GM21381 (cell line): ENCODE measurements at regions not wholly inside any gene's neighbourhood (a gene's known extent, or its start where the extent isn't known, plus 50 kb on each side); places are given as distances from the start of the nearest gene placed in this dataset.

ENCODE experiments used
- ATAC-seq: cut with Tn5 transposase; IDR thresholded peaks from one replicate; pipeline ENCODE4 v1.9.1; 2021; ENCODE audit warnings: mild to moderate bottlenecking, moderate library complexity; ENCODE audit not compliant: unreplicated experiment

- no peak for ATAC-seq
Observed at GRCh38 chr5:166356096-166356495, 1935.3 kb upstream of the WWC1 start.

- no peak for ATAC-seq
Observed at GRCh38 chr5:166358127-166358830, 1933.2 kb upstream of the WWC1 start.

- no peak for ATAC-seq
Observed at GRCh38 chr5:166363087-166363760, 1928.2 kb upstream of the WWC1 start.

GRCh38 chr5:166365164-166365563, 1926.3 kb upstream of the WWC1 start:
- no peak for ATAC-seq

GRCh38 chr5:166367391-166367790, 1924.1 kb upstream of the WWC1 start:
- ATAC-seq: no peak

GRCh38 chr5:166369346-166369745, 1922.1 kb upstream of the WWC1 start:
- no peak for ATAC-seq

GRCh38 chr5:166369807-166370206, 1921.6 kb upstream of the WWC1 start:
- no peak for ATAC-seq

GRCh38 chr5:166370928-166371690, 1920.3 kb upstream of the WWC1 start:
- no peak for ATAC-seq

- no peak for ATAC-seq
Observed at GRCh38 chr5:166373817-166374216, 1917.6 kb upstream of the WWC1 start.

GRCh38 chr5:166377756-166378155, 1913.7 kb upstream of the WWC1 start:
- ATAC-seq: no peak

- ATAC-seq: no peak
Observed at GRCh38 chr5:166379517-166379916, 1911.9 kb upstream of the WWC1 start.

- no peak for ATAC-seq
Observed at GRCh38 chr5:166382031-166382430, 1909.4 kb upstream of the WWC1 start.

GRCh38 chr5:166398131-166398530, 1893.3 kb upstream of the WWC1 start:
- no peak for ATAC-seq

- no peak for ATAC-seq
Observed at GRCh38 chr5:166399781-166400180, 1891.7 kb upstream of the WWC1 start.

GRCh38 chr5:166401391-166401790, 1890.1 kb upstream of the WWC1 start:
- ATAC-seq: no peak

GRCh38 chr5:166412191-166412590, 1879.3 kb upstream of the WWC1 start:
- ATAC-seq: no peak

GRCh38 chr5:166427211-166427610, 1864.2 kb upstream of the WWC1 start:
- no peak for ATAC-seq

- no peak for ATAC-seq
Observed at GRCh38 chr5:166428264-166428803, 1863.1 kb upstream of the WWC1 start.

GRCh38 chr5:166430491-166431319, 1860.7 kb upstream of the WWC1 start:
- no peak for ATAC-seq

GRCh38 chr5:166431456-166431855, 1860.0 kb upstream of the WWC1 start:
- no peak for ATAC-seq

GRCh38 chr5:166433679-166434078, 1857.8 kb upstream of the WWC1 start:
- ATAC-seq: no peak
